Psoas muscle (tissue), 7 donors: ENCODE measurements at regions not wholly inside any gene's neighbourhood (a gene's known extent, or its start where the extent isn't known, plus 50 kb on each side); places are given as distances from the start of the nearest gene placed in this dataset.

Source experiments
- ATAC-seq, 4 donors: fragments of 200-7000 bp; cut with Tn5 transposase; one replicate each; pipeline ENCODE4 v1.9.1; 2020; ENCODE audit warnings: moderate library complexity in 3 of 4, mild to moderate bottlenecking in 2 of 4
- DNase-seq, 2 donors: peaks; one replicate each; pipeline ENCODE4 v3.0.0-alpha.2; 2020
- H3K27ac ChIP-seq: fragments of 200-600 bp; one replicate; pipeline ENCODE4 v1.8.0; 2022
- H3K27me3 ChIP-seq, 3 donors: fragments of 200-600 bp in 1 of 3; one replicate each; pipeline versions ENCODE4 v1.6.1 to v1.8.0; 2013 to 2022; ENCODE audit warnings: low read length in 2 of 3, mild to moderate bottlenecking in 2 of 3, moderate library complexity in 1 of 3; ENCODE audit not compliant: insufficient read depth in 3 of 3
- H3K36me3 ChIP-seq, 2 donors: fragments of 200-600 bp in 1 of 2; one replicate each; pipeline versions ENCODE4 v1.6.1 to v1.8.0; 2013 to 2022; ENCODE audit warnings: low read depth in 1 of 2, mild to moderate bottlenecking in 1 of 2, moderate library complexity in 1 of 2; ENCODE audit not compliant: insufficient read depth in 1 of 2
- H3K4me1 ChIP-seq: fragments of 200-600 bp; one replicate; pipeline ENCODE4 v1.8.0; 2022
- H3K4me3 ChIP-seq: fragments of 200-600 bp; one replicate; pipeline ENCODE4 v1.8.0; 2022; ENCODE audit warnings: mild to moderate bottlenecking
- H3K9me3 ChIP-seq: fragments of 200-600 bp; one replicate; pipeline ENCODE4 v1.8.0; 2022
- WGBS, 3 donors: extraction: QIAGEN DNeasy Blood & Tissue Kit; methylation state at CpG; one replicate each; pipeline versions ENCODE4 v1.1.6 to v1.1.7; 2013; 5-methylcytosine and 5-hydroxymethylcytosine counted together
- intact Hi-C, 2 donors: fragments of 100-400 bp; cut with DNase I; formaldehyde crosslinking; loops; one replicate each; pipeline versions ENCODE4 v1.11.0 to v1.14.2; 2022
- TF ChIP-seq, protein P1 (sequence below): fragments of 200-600 bp; IDR thresholded peaks from one replicate; pipeline ENCODE4 v1.8.0; 2022; ENCODE audit warnings: antibody characterized with exemption
- donor health status: healthy with polysubstance abuse.
- donor health status: DM: no; HTN: no; CAD: no; lungs with moderate emphysema.
- donor health status: Bipolar disorder and iron deficiency.
- donor health status: healthy.
- donor health status: DM: yes; HTN: yes; CAD: no.
- donor health status: DM: no; HTN: no; CAD: no.
- donor health status: DM: yes; HTN: yes; CAD: no.

- intact Hi-C loops = no loop called here
- peak; percentile 45 to 62 (median 52) for ATAC-seq
These were observed 95.3 kb upstream of the ANK3 start for GRCh38 chr10:60485025-60485424.

DNA sequence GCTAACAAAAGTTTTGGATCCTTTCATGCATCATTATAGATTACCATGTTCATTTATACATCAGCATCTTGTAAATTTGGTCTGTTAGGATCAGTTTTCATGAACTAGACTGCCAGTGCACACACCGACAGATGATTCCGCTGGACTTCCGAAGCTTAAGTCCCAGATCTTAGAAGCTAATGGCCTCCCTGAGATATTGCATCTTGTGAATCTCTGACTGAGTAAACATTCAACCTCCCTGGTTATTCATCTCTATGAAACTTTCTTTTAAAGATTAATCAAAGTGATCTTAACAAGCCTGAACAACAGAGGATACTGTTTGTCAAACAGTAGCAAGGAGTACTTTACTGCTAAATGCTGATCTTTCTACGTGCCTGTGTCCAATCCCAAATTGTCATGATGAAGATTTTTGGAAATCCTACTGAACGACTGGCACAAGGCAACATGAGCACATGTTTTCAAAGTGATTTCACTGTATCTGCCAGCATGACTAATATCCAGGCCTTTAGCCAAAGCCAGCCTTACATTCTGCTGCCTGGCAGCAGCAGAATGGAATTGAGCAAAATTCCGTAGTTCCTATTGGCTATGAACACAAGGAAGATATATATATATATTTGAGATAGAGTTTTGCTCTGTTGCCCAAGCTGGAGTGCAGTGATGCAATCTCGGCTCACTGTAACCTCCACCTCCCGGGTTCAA, 91.3 kb upstream of the ANK3 start:
- no peak for DNase-seq
- ATAC-seq = peak; percentile 79 to 96 (median 87)
- WGBS, 3 donors = 25 to 37% (median 26%) methylated on average over 8 of the region's 8 CpGs
- Histone ChIP-seq H3K4me1 (peaks cover 25% of the 10 kb centered on the region), H3K4me3 (peak overlapping the region; percentile 28), H3K27ac (peak overlapping the region; percentile 69), H3K36me3 (no peaks in the 10 kb centered on the region), H3K27me3 (no peaks in the 10 kb centered on the region), H3K9me3 (no peaks in the 10 kb centered on the region)
- intact Hi-C loops = no loop called here
- TF ChIP-seq, protein P1, sequence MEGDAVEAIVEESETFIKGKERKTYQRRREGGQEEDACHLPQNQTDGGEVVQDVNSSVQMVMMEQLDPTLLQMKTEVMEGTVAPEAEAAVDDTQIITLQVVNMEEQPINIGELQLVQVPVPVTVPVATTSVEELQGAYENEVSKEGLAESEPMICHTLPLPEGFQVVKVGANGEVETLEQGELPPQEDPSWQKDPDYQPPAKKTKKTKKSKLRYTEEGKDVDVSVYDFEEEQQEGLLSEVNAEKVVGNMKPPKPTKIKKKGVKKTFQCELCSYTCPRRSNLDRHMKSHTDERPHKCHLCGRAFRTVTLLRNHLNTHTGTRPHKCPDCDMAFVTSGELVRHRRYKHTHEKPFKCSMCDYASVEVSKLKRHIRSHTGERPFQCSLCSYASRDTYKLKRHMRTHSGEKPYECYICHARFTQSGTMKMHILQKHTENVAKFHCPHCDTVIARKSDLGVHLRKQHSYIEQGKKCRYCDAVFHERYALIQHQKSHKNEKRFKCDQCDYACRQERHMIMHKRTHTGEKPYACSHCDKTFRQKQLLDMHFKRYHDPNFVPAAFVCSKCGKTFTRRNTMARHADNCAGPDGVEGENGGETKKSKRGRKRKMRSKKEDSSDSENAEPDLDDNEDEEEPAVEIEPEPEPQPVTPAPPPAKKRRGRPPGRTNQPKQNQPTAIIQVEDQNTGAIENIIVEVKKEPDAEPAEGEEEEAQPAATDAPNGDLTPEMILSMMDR = no peak

More at GRCh38 chr10:60485025-60485424, 95.3 kb upstream of the ANK3 start:
- Histone ChIP-seq H3K27me3 (no peaks in the 10 kb centered on the region), H3K27ac (peak overlapping the region; percentile 41), H3K36me3 (no peaks in the 10 kb centered on the region), H3K4me1 (peaks cover 30% of the 10 kb centered on the region), H3K9me3 (no peaks in the 10 kb centered on the region), H3K4me3 (no peak overlapping the region)
- 49 to 81% (median 51%) methylated on average over 5 of the region's 5 CpGs for WGBS, 3 donors
- TF ChIP-seq, protein P1 = no peak
- no peak for DNase-seq

- Histone ChIP-seq H3K27ac (no peak overlapping the region), H3K9me3 (no peaks in the 10 kb centered on the region), H3K4me1 (peaks cover 17% of the 10 kb centered on the region), H3K27me3 (no peaks in the 10 kb centered on the region), H3K4me3 (no peak overlapping the region), H3K36me3 (no peaks in the 10 kb centered on the region)
- 90 to 91% (median 91%) methylated on average over 4 of the region's 4 CpGs for WGBS, 3 donors
- intact Hi-C loops = no loop called here
- ATAC-seq (no peak), DNase-seq (no peak)
- TF ChIP-seq, protein P1 = no peak
These were observed 89.8 kb upstream of the ANK3 start for GRCh38 chr10:60479305-60480020.

- intact Hi-C loops = no loop called here
- ATAC-seq (no peak), DNase-seq (no peak)
- WGBS, 3 donors = 90 to 97% (median 92%) methylated on average over 2 of the region's 2 CpGs
- Histone ChIP-seq H3K36me3 (no peaks in the 10 kb centered on the region), H3K27ac (no peak overlapping the region), H3K27me3 (no peaks in the 10 kb centered on the region), H3K4me3 (no peak overlapping the region), H3K9me3 (no peaks in the 10 kb centered on the region), H3K4me1 (peaks cover 8% of the 10 kb centered on the region)
- TF ChIP-seq, protein P1 = no peak
These were observed 86.8 kb upstream of the ANK3 start for GRCh38 chr10:60476451-60476850.
